SK-N-MC (cell line): ENCODE measurements at regions not wholly inside any gene's neighbourhood (a gene's known extent, or its start where the extent isn't known, plus 50 kb on each side); places are given as distances from the start of the nearest gene placed in this dataset.
"Not testable (repeated sequence)": the region's sequence is repeated elsewhere in the genome, so short reads cannot be mapped to it uniquely, and the experiment has no call there.

Experiments
- DNase-seq: peaks from one replicate; pipeline ENCODE4 v3.0.0-alpha.2; 2011; ENCODE audit warnings: low read depth, low spot score
- H3K27ac ChIP-seq: fragments of 200-600 bp; sonication (generic); 2 replicates; pipeline ENCODE4 v1.5.1; 2016; ENCODE audit warnings: mixed run types
- H3K36me3 ChIP-seq: fragments of 200-600 bp; sonication (generic); 2 replicates; pipeline ENCODE4 v1.6.1; 2017; ENCODE audit warnings: antibody characterized with exemption, low read length, mixed read lengths; ENCODE audit not compliant: insufficient read depth
- H3K4me3 ChIP-seq: fragments of 200-600 bp; sonication (generic); 2 replicates; pipeline ENCODE4 v1.5.1; 2016
- H3K9ac ChIP-seq: fragments of 200-600 bp; sonication (generic); 2 replicates; pipeline ENCODE4 v1.8.0; 2017; ENCODE audit warnings: mixed run types, mixed read lengths; ENCODE audit not compliant: insufficient read length
- H3K9me3 ChIP-seq: fragments of 200-600 bp; sonication (generic); 2 replicates; pipeline ENCODE4 v1.6.1; 2017; ENCODE audit warnings: low read depth, mild to moderate bottlenecking, antibody characterized with exemption, low read length, moderate library complexity, mixed read lengths
- EZH2 ChIP-seq: fragments of 200-600 bp; sonication (generic); IDR thresholded peaks from one replicate; pipeline ENCODE4 v1.6.1; 2017; ENCODE audit warnings: antibody characterized with exemption
- FOXP2 ChIP-seq: optimal IDR thresholded peaks from 2 replicates; pipeline ENCODE3; 2011; ENCODE audit warnings: mild to moderate bottlenecking, moderate library complexity; ENCODE audit not compliant: insufficient read depth; ENCODE audit errors: extremely low read length, control extremely low read depth
- POLR2AphosphoS5 ChIP-seq: IDR thresholded peaks from 2 replicates; pipeline ENCODE4 v1.6.1; 2012; ENCODE audit warnings: mild to moderate bottlenecking, low read depth, low read length, borderline replicate concordance

DNA sequence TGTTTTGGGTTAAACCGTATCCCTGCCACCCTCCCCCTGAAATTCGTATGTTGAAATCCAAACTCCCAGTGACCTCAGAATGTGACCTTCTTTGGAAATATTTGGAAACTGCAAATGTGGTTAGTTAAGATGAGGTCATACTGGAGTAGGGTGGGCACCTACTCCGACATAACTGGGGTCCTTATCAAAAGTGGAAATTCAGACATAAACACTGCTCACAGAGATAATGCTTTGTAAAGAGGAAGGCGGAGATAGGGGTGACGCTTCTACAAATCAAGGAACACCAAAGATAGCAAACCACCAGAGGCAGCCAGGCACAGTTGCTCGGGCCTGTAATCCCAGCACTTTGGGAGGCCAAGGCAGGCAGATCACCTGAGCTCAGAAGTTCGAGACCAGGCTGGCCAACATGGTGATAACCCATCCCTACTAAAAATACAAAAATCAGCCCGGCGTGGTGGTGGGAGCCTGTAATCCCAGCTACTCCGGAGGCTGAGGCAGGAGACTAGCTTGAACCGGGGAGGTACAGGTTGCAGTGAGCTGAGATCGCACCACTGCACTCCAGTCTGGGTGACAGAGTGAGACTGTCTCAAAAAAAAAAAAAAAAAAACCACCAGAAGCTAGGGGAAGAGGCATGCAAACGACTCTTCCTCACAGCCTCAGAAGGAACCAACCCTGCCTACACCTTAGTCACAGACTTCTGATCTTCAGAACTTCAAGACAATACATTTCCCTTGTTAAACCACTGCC lies 51.1 kb upstream of the CHD2 start:
- TF ChIP-seq FOXP2, result no peak
- no peak for TF ChIP-seq EZH2
- TF ChIP-seq POLR2AphosphoS5, result no peak
- H3K27ac ChIP-seq, result no peak overlapping the region
- H3K36me3 ChIP-seq, result no peaks in the 10 kb centered on the region
- no peak for DNase-seq
- no peaks in the 10 kb centered on the region for H3K9me3 ChIP-seq
- H3K4me3 ChIP-seq, result no peak overlapping the region
- no peak overlapping the region for H3K9ac ChIP-seq

DNA sequence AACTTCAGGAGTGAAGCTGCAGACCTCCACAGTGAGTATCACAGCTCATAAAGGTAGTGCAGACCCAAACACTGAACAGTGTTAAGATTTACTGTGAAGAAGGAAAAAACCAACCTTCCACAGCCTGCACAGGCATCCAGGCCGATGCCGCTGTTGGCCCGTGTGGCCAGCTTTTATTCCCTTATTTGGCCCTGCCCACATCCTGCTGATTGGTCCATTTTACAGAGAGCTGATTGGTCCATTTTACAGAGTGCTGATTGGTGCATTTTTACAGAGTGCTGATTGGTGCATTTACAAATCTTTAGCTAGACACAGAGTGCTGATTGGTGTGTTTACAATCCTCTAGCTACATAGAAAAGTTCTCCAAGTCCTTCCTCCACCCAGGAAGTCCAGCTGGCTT lies 49.9 kb upstream of the CHD2 start:
- H3K36me3 ChIP-seq, H3K9me3 ChIP-seq, DNase-seq, H3K27ac ChIP-seq, H3K9ac ChIP-seq, H3K4me3 ChIP-seq: not testable (repeated sequence)
